GM18508 (cell line): ENCODE measurements at regions not wholly inside any gene's neighbourhood (a gene's known extent, or its start where the extent isn't known, plus 50 kb on each side); places are given as distances from the start of the nearest gene placed in this dataset.

Source experiments
- ATAC-seq: cut with Tn5 transposase; IDR thresholded peaks from one replicate; pipeline ENCODE4 v1.9.1; 2021; ENCODE audit warnings: moderate number of reproducible peaks; ENCODE audit not compliant: insufficient read depth, unreplicated experiment

- no peak for ATAC-seq
Measured at GRCh38 chr18:37667836-37668235, 102.2 kb upstream of the CELF4 start.

GRCh38 chr18:37666991-37667390 lies 101.4 kb upstream of the CELF4 start:
- ATAC-seq, result no peak

DNA sequence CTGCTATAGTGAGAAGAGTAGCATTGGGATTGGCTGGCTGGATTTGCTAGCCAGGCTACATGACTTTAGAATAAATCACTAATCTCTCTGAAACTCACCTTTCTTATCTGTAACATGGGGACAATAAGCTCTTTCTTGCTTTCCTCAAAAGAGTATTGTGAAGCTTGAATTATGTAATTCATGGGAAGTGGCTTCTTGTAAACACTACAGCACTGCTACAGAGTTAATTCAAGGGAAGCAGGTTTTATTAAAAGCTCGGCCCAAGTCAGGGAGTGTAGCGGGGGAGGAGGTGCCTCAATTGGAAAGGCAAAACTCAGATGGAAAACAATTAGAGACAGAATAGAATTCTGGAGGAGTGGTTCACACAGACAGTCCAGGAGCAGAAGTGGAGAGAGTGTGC lies 100.9 kb upstream of the CELF4 start:
- ATAC-seq, result no peak

- no peak for ATAC-seq
Measured at GRCh38 chr18:37665346-37665745, 99.7 kb upstream of the CELF4 start.

- ATAC-seq, result no peak
Measured at GRCh38 chr18:37663446-37663845, 97.8 kb upstream of the CELF4 start.

- no peak for ATAC-seq
Measured at GRCh38 chr18:37662546-37663339, 97.1 kb upstream of the CELF4 start.

- no peak for ATAC-seq
Measured at GRCh38 chr18:37662099-37662498, 96.5 kb upstream of the CELF4 start.

- ATAC-seq, result no peak
Measured at GRCh38 chr18:37661478-37661877, 95.9 kb upstream of the CELF4 start.

DNA sequence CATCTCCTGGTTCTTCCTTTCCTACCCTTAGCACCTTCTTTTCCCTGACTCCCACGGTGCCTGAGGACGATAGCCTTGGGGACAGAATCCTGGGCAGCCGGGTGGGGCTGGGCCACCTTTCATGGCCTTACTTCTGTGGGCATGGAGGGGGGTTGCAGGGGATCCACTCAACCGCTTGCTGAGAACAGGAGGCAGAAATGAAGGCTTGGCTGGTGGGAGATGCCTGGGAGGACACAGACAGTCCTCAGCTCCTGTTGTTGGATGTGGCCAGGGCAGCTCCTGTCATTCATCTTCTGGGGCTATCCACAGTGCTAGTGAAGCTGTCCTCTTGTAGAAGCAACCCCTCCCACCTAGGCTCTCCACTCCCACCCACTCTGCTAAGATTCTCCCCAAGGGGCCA lies 95.5 kb upstream of the CELF4 start:
- ATAC-seq, result no peak

DNA sequence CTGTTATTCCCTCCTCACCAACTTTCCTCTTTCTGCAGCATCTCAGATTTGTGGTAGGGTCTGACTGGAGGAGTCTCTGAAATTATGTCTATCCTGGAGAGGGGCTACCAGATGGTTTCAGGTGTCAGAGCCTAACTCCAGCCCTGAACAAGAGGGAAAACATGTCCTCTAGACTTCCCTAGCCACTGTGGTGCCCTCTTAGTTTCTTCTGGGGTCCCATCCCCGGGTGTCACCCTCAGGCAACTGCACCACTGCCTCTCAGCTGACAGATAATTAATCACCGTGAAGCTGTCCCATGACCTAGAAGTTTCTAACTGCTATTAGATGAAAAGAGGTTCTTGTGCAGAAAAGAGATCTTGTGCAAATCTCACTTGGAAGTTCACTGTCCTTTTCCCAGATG lies 95.1 kb upstream of the CELF4 start:
- ATAC-seq, result no peak

DNA sequence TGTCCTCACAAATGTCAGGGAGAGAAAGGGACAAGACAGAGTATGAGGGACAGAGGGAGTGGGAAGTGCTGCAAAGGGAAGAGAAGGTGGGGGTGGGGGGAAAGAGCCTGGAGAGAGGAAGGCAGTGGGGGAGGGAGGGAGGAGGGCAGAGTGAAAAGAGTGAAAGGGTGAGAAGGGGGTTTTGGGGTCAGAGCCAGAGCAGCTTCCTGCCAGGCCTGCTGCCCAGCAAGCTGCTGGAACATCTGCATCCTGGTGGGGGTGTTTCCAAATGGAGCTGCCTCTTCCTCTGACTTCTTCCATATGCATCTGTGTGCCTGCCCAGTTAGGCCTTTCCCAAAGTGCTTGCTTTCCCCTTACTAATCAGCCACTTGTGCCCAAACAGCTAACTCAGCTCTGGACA lies 94.3 kb upstream of the CELF4 start:
- ATAC-seq, result no peak

GRCh38 chr18:37658894-37659293 lies 93.3 kb upstream of the CELF4 start:
- no peak for ATAC-seq

- ATAC-seq, result no peak
Measured at GRCh38 chr18:37657493-37657892, 91.9 kb upstream of the CELF4 start.

- ATAC-seq, result no peak
Measured at GRCh38 chr18:37654731-37655369, 89.3 kb upstream of the CELF4 start.

DNA sequence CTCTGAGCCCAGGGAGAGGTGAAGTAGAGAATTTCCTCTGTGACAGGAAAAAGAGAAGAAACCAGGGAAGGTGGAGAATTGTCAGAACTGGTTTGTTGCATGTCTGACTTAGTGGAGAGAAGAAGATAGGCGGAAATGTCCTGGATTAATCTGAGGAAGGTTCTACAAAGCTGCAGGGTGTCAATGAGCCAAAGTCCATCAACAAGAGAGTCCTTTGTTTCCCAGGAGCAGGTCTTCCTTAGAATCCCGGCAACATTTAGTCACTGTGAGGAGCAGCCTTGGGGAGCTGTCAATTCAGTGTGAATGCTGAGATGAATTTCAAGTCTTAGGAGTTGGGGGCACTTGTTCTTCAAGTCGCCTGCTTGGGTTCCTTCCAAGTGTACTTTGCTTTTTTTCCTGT lies 88.4 kb upstream of the CELF4 start:
- ATAC-seq, result no peak

- ATAC-seq, result no peak
Measured at GRCh38 chr18:37653618-37654017, 88.0 kb upstream of the CELF4 start.

DNA sequence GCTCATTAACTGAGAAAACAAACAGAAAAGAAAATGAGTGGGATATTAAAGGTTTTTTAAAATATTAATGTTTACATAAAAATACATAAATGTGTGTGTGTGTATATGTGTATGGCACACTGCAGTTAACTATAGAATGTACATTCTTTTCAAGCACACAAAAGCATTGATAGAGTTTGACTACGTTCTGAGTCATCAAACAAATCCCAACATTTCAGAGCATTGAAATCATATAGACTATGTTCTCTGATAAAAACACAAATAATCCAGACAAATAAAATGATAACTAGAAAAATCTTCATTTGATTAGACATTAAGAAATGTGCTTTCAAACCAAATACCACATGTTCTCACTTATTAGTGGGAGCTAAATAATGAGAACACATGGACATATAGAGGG lies 84.3 kb upstream of the CELF4 start:
- no peak for ATAC-seq

DNA sequence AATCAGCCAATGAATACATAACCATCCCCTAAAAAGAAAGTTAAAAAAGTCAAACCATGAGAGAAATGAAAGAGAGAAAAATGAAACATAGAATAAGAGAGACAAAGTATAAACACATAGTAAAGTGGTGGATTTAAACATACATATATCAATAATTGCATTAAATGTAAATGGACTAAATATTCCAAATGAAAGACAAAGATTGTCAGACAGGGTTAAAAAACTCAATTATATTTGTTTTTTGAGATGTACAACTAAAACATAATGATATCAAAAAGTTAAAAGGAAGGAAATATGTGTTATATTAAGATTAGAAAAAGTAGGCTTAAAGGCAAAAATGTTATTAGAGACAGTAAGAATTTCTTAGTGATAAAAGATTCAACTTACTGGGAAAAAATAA lies 83.8 kb upstream of the CELF4 start:
- no peak for ATAC-seq

GRCh38 chr18:37641573-37641972 lies 76.0 kb upstream of the CELF4 start:
- ATAC-seq, result no peak

DNA sequence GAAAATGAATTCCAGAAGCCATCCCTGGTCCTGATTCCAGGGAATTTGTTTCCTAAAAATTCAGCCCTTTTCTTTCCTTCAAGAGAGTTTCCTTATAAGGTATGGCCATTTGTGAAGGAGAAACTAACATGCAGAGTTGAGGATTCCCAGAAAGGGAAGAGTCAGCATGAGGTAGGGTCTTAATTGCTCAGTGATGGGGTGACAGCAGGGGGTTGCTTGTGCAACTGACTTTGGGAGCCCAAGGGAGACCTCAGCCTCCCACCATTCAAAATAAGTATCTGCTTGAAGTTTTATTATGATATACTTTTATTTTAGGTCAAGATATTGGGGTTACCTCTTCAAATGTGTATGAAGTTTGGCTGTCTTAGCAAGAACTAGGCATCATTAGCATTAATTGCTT lies 74.9 kb upstream of the CELF4 start:
- ATAC-seq, result no peak

DNA sequence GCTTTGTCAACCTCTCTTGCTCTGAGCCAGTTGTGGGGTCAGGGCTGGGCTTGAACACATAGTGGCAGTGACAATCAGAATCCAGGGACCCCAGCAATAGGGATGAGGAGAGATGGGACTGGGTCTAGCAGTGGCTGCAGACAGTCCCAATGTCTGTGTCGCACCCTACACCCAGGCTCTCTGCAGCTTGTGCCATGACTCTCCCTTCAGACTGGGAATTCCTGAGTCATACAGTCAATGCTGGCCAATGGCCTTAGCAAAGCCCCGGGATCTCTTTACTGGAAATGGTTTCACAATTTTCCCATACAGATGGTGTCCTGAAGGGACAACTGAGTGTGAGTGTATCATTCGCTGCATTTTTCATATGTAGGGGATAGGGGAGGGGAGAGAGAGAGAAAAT lies 74.2 kb upstream of the CELF4 start:
- no peak for ATAC-seq

DNA sequence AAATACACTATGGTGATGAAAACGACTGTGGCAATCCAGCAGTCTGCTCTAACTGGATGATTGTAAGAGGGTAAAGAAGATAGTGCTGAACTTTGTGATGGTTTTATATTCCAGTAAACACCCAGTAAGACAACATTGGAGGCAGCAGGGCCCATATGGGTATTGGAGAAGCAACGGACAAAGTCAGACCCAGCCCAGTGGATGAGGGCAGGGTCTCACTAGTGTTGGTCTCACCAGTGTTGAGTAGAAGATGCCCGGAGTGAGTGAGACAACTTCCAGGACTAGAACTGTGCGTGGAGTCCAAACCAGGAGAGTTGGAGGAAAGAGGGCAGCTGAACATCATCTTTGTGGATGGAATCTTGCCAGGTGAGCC lies 71.9 kb upstream of the CELF4 start:
- no peak for ATAC-seq
